ENCODE measurements at regions not wholly inside any gene's neighbourhood (a gene's known extent, or its start where the extent isn't known, plus 50 kb on each side); places are given as distances from the start of the nearest gene placed in this dataset.

DNA sequence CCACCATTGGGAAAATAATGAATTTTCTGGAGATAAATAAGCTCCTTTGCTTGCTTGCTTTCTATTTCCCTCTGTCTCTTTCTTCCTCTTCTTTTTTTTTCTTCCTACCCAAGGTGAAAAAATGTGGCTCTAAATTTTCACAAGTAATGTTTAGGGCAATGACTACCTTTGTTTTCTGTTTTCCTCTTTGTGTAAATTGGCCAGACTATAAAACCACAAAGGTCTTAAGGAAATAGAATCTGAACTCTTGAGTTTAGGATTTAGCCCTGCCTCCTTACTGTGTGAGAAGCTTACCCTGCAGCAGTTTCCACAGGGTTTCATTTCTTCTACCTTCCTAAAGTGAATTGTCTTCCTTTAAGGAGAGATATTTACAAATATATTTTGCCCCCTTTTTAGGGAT is 330.4 kb downstream of the ARL4A start:
- Histone ChIP-seq H3K9me3 (replicated peaks; ENCODE audit: control insufficient read depth, insufficient read depth, low read length) (no peaks in the 10 kb centered on the region), H3K36me3 (ENCODE audit: control insufficient read depth in 2 of 2, insufficient read depth in 2 of 2, low read length in 1 of 2) (no peaks in the 10 kb centered on the region), H3K27me3 (replicated peaks in 1 of 2; ENCODE audit: control insufficient read depth in 2 of 2, insufficient read depth in 2 of 2, low read length in 1 of 2) (no peaks in the 10 kb centered on the region), H3K9ac (ENCODE audit: control insufficient read depth, insufficient read depth, low read length) (no peak overlapping the region), H3K4me3 (no peak overlapping the region), H3K79me2 (ENCODE audit: control insufficient read depth, insufficient read depth, low read length) (no peaks in the 10 kb centered on the region), H3K27ac (ENCODE audit: control insufficient read depth, insufficient read depth) (no peak overlapping the region), H3K4me1 (ENCODE audit: control insufficient read depth, insufficient read depth, low read length) (no peaks in the 10 kb centered on the region), H2AFZ (ENCODE audit: control insufficient read depth, low read depth, low read length) (no peak overlapping the region), H4K20me1 (ENCODE audit: control insufficient read depth, insufficient read depth) (no peaks in the 10 kb centered on the region), H3K4me2 (ENCODE audit: control insufficient read depth, insufficient read depth) (no peak overlapping the region)
- RAD21 ChIA-PET (ENCODE audit: unreplicated experiment): interaction anchor here (0.9 kb wide), 1 partner anchor 37 kb away, joined by 3 read pairs; no protein-coding TSS in a partner anchor
- intact Hi-C loops (cut with micrococcal nuclease; ENCODE audit: unreplicated experiment) (no loop called here), in situ Hi-C loops (cut with MboI) (no loop called here)
- POLR2A ChIA-PET: no interaction called here
- no peak for FAIRE-seq
- no TSS peak for BruUV-seq (replicated peaks)
- SMC1A ChIA-PET (ENCODE audit: uncharacterized antibody, unreplicated experiment): no interaction called here
- CTCF ChIA-PET: no interaction called here
- no peak for DNase-seq (ENCODE audit: low read depth, low spot score)
- no peak for TF ChIP-seq SPI1 (IDR thresholded peaks at IDR 0.05; ENCODE audit: borderline replicate concordance, insufficient read depth, low read depth, low read length)
- no peak for TF ChIP-seq MEF2A (IDR thresholded peaks at IDR 0.05; ENCODE audit: insufficient read depth, low read depth, low read length)
- ATAC-seq: no peak

GRCh38 chr7:13021566-13022300 is 334.3 kb downstream of the ARL4A start:
- BruUV-seq (replicated peaks): no TSS peak
- H2AFZ ChIP-seq (ENCODE audit: control insufficient read depth, low read depth, low read length): no peak overlapping the region
- CTCF ChIA-PET: interaction anchor here (0.6 kb wide), 1 partner anchor 86 kb away, joined by 3 read pairs; no protein-coding TSS in a partner anchor

More at GRCh38 chr7:13021566-13022300, 334.3 kb downstream of the ARL4A start:
- WGBS (ENCODE audit: insufficient coverage, insufficient replicate concordance, low lambda C conversion rate, missing lambda C conversion rate): 37% methylated on average over 6 of the region's 6 CpGs
- no peaks in the 10 kb centered on the region for H3K36me3 ChIP-seq (ENCODE audit: control insufficient read depth in 2 of 2, insufficient read depth in 2 of 2, low read length in 1 of 2)
- intact Hi-C loops (cut with micrococcal nuclease; ENCODE audit: unreplicated experiment): no loop called here
- no peaks in the 10 kb centered on the region for H3K79me2 ChIP-seq (ENCODE audit: control insufficient read depth, insufficient read depth, low read length)
- no peak overlapping the region for H3K9ac ChIP-seq (ENCODE audit: control insufficient read depth, insufficient read depth, low read length)
- ATAC-seq (no peak), DNase-seq (ENCODE audit: low read depth, low spot score) (no peak), FAIRE-seq (no peak)
- no peaks in the 10 kb centered on the region for H3K27me3 ChIP-seq (replicated peaks in 1 of 2; ENCODE audit: control insufficient read depth in 2 of 2, insufficient read depth in 2 of 2, low read length in 1 of 2)
- TF ChIP-seq, protein P1, sequence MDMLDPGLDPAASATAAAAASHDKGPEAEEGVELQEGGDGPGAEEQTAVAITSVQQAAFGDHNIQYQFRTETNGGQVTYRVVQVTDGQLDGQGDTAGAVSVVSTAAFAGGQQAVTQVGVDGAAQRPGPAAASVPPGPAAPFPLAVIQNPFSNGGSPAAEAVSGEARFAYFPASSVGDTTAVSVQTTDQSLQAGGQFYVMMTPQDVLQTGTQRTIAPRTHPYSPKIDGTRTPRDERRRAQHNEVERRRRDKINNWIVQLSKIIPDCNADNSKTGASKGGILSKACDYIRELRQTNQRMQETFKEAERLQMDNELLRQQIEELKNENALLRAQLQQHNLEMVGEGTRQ (IDR thresholded peaks at IDR 0.05; ENCODE audit: borderline replicate concordance, low read depth, low read length): no peak
- TF ChIP-seq MLLT1 (IDR thresholded peaks at IDR 0.05) (no peak), GABPA (IDR thresholded peaks at IDR 0.05; ENCODE audit: low read depth) (no peak), IKZF2 (IDR thresholded peaks at IDR 0.05) (no peak), MEF2A (IDR thresholded peaks at IDR 0.05; ENCODE audit: insufficient read depth, low read depth, low read length) (no peak), POLR2A (IDR thresholded peaks at IDR 0.05; ENCODE audit: low read depth, low read length) (no peak), ZSCAN29 (IDR thresholded peaks at IDR 0.05) (no peak), POLR2AphosphoS2 (IDR thresholded peaks at IDR 0.05; ENCODE audit: low read depth, low read length) (no peak)
- TF ChIP-seq, protein P2, sequence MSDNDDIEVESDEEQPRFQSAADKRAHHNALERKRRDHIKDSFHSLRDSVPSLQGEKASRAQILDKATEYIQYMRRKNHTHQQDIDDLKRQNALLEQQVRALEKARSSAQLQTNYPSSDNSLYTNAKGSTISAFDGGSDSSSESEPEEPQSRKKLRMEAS (IDR thresholded peaks at IDR 0.05; ENCODE audit: low read depth, low read length): no peak
- no peak overlapping the region for H3K4me3 ChIP-seq
- no peak overlapping the region for H3K27ac ChIP-seq (ENCODE audit: control insufficient read depth, insufficient read depth)
- no peaks in the 10 kb centered on the region for H3K4me1 ChIP-seq (ENCODE audit: control insufficient read depth, insufficient read depth, low read length)
- H3K4me2 ChIP-seq (ENCODE audit: control insufficient read depth, insufficient read depth): no peak overlapping the region
- in situ Hi-C loops (cut with MboI): no loop called here
- H3K9me3 ChIP-seq (replicated peaks; ENCODE audit: control insufficient read depth, insufficient read depth, low read length): no peaks in the 10 kb centered on the region
- RAD21 ChIA-PET (ENCODE audit: unreplicated experiment): no interaction called here
- POLR2A ChIA-PET: no interaction called here
- SMC1A ChIA-PET (ENCODE audit: uncharacterized antibody, unreplicated experiment): no interaction called here
- H4K20me1 ChIP-seq (ENCODE audit: control insufficient read depth, insufficient read depth): no peaks in the 10 kb centered on the region

Data from GM12878 (cell line).